ENCODE measurements at regions not wholly inside any gene's neighbourhood (a gene's known extent, or its start where the extent isn't known, plus 50 kb on each side); places are given as distances from the start of the nearest gene placed in this dataset.

GRCh38 chr4:13986548-13986947 is 359.0 kb upstream of the BOD1L1 start:
- no peak overlapping the region for H3K4me3 ChIP-seq
- DNase-seq (ENCODE audit: low spot score) = no peak
- no peak for TF ChIP-seq CTCF (IDR thresholded peaks at IDR 0.05)
- H3K27ac ChIP-seq = no peak overlapping the region

GRCh38 chr4:13988353-13989305 is 361.1 kb upstream of the BOD1L1 start:
- no peak overlapping the region for H3K4me3 ChIP-seq
- H3K27ac ChIP-seq = peak overlapping the region; percentile 4 to 32
- no peak for TF ChIP-seq CTCF (IDR thresholded peaks at IDR 0.05)
- peak; percentile 80 for DNase-seq (ENCODE audit: low spot score)

- H3K27ac ChIP-seq = no peak overlapping the region
- TF ChIP-seq CTCF (IDR thresholded peaks at IDR 0.05) = no peak
- no peak for DNase-seq (ENCODE audit: low spot score)
- no peak overlapping the region for H3K4me3 ChIP-seq
Observed at GRCh38 chr4:13989501-13989900, 362.0 kb upstream of the BOD1L1 start.

- Histone ChIP-seq H3K27ac (no peak overlapping the region), H3K4me3 (no peak overlapping the region)
- no peak for DNase-seq (ENCODE audit: low spot score)
- TF ChIP-seq CTCF (IDR thresholded peaks at IDR 0.05) = no peak
Observed at GRCh38 chr4:13990596-13991589, 363.4 kb upstream of the BOD1L1 start.

GRCh38 chr4:13992041-13992440 is 364.5 kb upstream of the BOD1L1 start:
- TF ChIP-seq CTCF (IDR thresholded peaks at IDR 0.05) = no peak
- Histone ChIP-seq H3K27ac (no peak overlapping the region), H3K4me3 (no peak overlapping the region)
- DNase-seq (ENCODE audit: low spot score) = no peak

- no peak for TF ChIP-seq CTCF (IDR thresholded peaks at IDR 0.05)
- no peak for DNase-seq (ENCODE audit: low spot score)
- Histone ChIP-seq H3K27ac (no peak overlapping the region), H3K4me3 (no peak overlapping the region)
Observed at GRCh38 chr4:13992975-13993520, 365.5 kb upstream of the BOD1L1 start.

Data from coronary artery (tissue), 2 donors.